ENCODE measurements at regions not wholly inside any gene's neighbourhood (a gene's known extent, or its start where the extent isn't known, plus 50 kb on each side); places are given as distances from the start of the nearest gene placed in this dataset.
"Not testable (repeated sequence)": the region's sequence is repeated elsewhere in the genome, so short reads cannot be mapped to it uniquely, and the experiment has no call there.

DNA sequence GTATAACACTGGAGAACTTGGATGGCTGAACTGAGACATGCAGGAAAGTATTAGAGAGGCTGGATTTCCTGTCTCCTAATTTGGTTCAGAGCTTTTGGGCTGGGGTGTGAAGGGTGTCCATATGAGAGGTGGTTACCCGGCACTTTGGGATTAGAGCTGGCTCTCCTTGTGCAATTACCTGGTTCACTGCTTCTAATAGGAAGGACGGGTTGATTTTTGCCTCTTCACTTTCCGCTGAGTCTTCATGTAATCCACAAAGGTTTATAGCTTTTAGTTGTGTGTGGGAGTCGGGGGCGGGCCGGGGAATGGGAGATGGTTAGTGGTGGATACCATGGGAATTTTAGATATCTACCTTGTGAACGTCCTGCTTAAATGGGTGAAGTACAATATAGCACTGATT is 151.5 kb downstream of the BTBD3 start:
- DNase-seq (ENCODE audit: low read depth in 1 of 2, low spot score in 1 of 2), result no peak

DNA sequence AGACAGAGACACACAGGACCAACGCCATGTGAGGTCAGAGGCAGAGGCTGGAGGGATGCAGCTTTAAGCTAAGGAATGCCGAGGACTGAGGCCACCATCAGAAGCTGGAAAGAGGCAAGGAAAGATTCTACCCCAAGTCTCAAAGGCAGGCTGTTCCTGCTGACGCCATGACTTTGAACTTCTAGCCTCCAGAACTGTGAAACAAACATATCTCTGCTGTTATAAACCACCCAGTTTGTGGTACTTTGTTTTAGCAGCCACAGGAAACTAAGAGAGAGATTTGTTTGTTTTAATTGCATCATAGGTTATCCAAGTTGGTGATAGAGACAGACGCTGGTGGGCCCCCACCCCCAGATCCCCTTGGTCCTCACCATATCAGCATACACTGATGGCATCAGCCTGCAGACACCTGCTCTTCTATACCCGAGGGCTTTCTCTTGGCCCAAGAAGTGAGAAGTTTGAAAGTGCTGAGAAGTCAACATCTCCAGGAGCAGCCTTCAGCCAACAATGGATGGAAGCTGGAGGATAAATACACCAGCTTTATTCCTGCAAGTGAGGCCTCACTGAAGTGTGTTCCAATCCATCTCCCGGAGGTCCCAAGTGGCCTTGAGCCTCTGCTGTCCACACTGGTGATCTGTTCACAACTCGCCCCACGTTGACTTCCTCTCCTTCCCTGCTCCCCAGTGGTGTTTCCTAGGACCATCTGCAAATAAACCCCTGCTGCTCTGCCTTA is 154.7 kb downstream of the BTBD3 start:
- DNase-seq (ENCODE audit: low read depth in 1 of 2, low spot score in 1 of 2), result no peak

DNA sequence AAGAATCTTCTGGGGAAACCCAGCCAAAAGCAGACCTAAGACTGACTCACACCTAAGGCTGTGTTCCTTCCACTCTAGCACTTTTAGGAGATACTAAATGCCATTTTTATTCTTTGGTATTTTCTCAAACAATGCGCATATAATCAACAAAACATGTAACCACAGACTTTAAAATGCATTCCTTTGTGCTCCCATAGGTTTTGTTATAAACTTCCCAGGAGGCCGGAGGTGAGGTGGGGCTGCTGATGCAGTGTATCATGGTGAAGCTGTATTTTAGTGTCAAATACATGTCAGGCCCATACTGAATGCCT is 155.2 kb downstream of the BTBD3 start:
- DNase-seq (ENCODE audit: low read depth in 1 of 2, low spot score in 1 of 2), result no peak

DNA sequence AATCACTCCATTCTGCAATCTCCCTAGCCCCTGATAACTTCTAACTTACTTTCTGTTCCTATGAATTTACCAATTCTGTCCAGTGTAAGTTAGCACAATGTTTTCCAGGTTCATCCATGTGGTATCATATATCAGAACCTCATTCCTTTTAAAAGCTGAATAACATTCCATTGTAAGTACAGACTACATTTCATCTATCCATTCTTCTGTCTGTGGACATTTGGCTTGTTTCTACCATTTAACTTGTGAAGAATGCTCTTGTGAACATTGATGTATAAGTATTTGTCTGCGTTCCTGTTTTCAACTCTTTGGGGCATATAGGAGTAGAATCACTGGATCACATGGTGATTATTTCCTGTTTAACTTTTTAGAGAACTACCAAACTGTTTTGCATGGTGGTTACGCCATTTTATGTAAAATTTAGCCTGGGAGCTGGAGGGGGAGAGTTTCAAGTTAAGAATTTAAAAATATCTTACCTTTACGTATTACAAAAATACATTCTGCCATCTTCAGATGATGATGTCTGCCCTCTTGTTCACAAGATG is 156.5 kb downstream of the BTBD3 start:
- no peak for DNase-seq (ENCODE audit: low read depth in 1 of 2, low spot score in 1 of 2)

DNA sequence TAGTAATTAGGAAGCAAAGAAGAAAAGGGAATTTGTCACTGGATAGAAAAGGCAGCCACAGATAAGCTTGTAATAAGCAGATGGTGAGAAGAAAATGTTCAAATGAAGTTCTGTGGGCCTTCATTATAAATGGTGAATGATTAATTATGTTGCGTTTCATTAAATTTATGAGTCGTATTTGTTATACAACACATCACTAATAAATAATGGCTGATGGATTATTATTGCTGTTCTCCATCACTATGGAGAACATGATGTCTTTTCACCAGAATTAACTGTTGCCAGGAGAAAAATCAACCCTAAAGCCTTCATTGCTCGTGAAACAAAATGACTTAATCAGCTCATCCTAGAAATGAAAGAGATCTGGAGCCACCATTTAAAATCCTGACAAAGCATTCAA is 158.5 kb downstream of the BTBD3 start:
- no peak for DNase-seq (ENCODE audit: low read depth in 1 of 2, low spot score in 1 of 2)

DNA sequence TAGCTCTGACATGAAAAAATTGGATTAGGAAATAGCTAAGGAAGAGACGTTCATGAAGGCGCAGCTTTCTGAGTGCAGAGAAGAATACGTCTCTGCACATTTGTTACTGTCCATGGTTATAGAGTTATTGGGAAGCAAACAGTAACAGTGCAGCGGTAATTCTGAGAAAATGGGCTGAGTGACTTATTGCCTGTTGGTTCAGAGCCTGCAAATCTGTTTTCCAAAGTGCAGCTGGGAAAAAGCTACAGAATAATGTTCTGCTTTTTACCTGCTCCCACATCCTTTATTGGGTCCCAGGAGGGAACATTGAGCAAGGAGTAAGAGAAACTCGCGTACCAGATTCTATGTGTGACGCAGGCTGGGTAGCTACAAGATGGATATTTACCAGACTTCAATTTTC is 160.2 kb downstream of the BTBD3 start:
- DNase-seq (ENCODE audit: low read depth in 1 of 2, low spot score in 1 of 2), result no peak

DNA sequence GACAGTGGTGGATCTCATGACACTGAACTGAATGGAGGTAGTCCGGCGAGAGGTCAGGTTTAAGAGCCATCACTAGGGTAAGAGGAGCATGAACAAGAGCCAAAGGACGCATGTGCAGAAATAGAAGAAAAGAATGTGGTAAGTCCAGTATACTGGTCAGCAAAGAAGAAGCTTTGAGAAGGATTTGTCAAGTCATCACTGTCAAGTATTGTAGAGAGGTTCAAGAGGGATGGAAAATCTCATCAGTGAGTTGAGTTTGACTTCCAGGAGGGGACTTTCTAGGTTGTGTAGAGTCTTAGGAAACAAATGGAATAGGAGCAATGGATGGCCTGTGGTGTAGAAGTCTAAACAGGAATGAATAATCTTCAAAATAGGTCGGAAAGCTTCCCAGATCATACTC is 161.8 kb downstream of the BTBD3 start:
- DNase-seq (ENCODE audit: low read depth in 1 of 2, low spot score in 1 of 2), result no peak

DNA sequence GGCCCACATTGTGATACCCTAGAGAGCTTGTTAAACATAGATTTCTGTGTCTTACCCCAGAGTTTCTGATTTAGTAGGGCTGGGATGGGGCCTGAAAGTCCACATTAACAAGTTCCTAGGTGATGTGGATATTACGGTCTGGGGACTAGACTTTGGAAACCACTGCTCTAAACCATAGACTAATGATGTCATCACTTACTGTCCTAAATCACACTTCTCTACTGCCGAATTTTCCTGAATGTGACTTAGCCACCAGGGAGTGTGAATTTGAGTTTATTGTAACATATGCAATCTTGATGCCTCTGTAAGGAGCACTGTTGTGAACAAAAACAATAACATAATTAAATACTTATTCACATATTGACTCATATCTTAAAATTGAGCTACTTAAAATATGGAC is 165.6 kb downstream of the BTBD3 start:
- DNase-seq (ENCODE audit: low read depth in 1 of 2, low spot score in 1 of 2), result no peak

DNA sequence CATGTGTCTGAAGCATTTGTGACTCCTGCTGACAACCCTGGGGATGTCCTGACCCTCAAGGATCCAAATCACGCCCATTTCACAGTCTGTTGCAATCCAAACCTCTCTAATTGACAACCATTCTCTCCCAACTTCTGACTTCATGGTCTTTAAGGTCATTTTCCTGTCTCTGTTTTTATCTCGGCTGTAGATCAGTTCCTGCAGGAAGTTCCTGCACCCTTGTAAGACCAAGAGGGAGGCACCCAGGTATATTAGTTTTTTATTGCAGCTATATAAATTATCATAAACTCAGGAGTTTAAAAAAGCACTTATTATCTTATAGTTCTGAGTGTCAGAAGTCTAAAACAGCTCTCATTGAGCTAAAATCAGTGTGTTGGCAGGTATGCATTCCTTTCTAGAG is 166.8 kb downstream of the BTBD3 start:
- no peak for DNase-seq (ENCODE audit: low read depth in 1 of 2, low spot score in 1 of 2)

DNA sequence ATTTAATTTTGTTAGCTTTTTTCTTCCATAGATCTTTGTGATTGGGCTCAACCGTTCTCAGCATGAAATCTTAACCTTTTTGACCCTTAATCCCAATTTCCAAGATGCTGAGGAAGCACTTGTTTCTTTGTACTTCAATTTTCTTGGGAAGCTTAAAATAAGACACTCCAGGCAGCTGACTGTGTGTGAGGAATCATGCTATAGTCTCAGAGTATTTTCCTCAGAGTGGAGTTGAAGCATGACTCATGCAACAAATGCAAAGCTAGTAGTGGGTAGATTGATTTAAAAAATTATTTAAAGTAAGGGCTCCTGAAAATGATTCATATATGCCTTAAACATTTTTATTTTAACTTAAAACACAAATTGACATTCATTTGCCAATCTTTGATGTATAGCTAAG is 168.7 kb downstream of the BTBD3 start:
- DNase-seq (ENCODE audit: low read depth in 1 of 2, low spot score in 1 of 2), result no peak

DNA sequence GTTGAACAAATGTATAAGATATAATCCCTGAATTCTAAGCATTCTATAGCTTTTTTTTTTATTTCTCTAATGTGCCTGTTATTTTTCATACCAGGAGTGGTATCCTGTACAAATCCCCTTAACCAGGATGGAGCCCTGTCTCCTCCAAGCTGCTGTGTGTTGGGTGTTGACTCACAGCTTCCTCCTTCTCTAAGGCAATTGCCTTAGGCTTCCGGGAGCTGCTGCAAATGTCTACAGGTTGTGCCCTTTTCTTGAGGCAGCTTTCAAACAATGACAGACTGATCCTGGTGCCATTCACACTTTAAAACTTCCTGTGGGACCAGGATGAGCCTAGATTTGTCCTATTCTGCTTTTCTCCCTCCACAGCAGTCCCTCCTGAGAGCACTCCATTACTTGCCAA is 173.2 kb downstream of the BTBD3 start:
- DNase-seq (ENCODE audit: low read depth in 1 of 2, low spot score in 1 of 2), result no peak

DNA sequence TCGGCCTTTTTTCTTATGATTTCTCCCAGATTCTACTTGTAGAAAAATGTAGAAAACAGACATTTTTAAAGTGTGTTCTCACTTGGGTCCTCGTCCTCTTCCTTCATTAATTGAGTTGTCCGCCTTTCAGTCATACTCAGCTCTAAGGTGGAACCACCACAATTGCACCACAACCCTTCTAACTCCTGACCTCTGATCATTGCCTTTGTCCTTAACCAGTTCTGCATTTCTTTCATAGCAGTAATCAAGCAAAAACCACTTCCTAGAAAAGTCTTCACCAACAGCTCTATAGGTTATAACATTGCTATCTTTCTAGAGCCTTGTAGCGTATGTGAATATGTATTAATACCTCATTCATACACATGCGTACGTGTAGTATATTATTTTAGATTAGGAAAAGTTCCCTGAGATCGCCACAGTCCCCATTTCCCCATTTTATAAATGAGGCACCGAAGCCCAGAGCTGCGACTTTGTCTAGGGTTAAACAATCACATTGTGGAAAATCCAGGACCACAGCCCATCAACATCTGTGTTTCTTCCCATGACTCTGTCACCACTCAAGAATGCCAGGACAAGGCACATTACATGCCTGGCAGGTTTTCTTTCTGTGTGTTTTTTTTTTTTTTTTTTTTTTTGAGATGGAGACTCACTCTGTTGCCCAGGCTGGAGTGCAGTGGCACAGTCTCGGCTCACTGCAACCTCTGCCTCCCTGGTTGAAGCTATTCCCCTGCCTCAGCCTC is 175.5 kb downstream of the BTBD3 start:
- no peak for DNase-seq (ENCODE audit: low read depth in 1 of 2, low spot score in 1 of 2)

DNA sequence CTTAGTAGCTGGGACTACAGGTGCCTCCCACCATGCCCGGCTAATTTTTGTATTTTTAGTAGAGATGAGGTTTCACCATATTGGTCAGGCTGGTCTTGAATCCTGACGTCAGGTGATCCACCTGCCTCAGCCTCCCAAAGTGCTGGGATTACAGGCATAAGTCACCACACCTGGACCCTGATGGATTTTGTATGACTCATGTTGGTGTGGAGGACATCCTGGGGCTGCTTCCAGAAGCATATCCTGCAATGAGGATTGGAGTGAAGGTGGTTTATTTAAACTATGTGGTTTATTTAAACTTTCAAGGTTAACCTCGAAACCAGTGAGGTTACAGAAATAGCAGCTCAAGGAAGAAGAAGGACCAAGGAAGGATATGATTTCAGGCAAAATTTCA is 176.1 kb downstream of the BTBD3 start:
- DNase-seq (ENCODE audit: low read depth in 1 of 2, low spot score in 1 of 2), result not testable (repeated sequence)

DNA sequence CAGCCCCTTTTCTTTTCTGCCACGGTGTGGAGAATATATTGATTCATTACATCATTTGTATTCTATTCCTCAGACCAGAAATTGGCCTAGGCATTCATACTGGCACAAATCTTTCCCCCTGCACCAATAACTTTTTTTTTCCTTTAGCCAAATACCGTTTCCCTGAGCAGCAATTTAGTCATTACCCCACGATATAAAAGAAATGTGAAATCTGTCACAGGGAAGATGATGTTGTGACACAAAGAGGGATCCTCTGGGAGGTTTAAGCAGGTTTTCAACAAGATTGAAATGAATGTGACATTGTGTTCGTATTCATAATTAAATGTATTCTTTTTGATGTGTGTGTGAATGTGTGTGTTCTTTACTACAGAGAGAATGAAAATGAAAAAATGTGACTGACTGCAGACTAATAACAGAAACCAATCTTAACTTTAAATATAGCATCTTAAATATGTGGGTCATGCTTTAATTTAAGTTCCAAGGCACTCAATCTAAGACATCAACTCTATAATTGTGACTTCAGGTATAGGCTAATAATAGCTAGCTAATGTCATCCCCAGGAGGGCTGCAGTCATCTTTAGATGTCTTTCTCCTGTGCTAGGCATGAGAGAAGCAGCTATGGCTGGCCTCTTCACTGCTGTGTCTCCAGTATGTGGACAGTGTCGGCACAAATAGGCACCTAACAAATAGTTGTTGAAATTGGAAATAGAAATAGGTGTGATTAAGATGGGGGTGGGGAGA is 177.7 kb downstream of the BTBD3 start:
- no peak for DNase-seq (ENCODE audit: low read depth in 1 of 2, low spot score in 1 of 2)

DNA sequence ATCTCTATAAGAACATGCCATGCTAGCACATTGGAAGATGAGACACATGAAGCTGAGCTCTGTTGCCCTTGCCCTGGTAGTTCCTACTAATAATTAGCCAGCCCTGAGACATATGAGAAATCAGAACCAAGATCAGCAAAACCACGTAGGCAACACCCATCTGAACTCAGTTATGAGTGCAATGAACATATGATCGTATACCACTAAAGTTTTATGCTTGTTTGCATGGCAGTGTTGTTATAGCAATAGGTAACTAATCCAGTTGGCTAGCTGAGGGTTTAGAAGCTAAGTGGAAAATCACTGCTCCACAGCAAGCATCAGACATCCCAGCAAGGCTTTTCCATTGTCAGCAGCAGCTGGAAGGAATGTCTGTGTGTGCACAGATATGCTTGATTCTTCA is 180.7 kb downstream of the BTBD3 start:
- DNase-seq (ENCODE audit: low read depth in 1 of 2, low spot score in 1 of 2), result no peak

DNA sequence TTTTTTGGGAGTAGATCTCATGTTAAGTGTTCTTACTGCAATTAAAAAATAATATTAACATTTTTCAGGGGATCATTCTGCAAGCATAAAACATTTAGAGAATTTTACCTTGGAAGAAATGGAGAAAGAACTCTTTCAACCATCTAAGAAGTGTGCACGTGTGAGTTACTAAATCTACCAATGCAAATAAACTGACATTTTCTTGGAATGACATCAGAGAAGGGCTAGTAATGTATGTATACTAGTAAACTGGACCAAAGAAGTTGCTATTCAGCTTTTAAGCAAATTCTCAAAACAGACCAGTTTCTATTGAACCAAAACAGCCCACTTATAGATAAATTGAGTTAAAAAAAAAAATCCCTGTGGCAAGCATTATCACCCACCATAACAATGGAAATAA is 191.2 kb downstream of the BTBD3 start:
- no peak for DNase-seq (ENCODE audit: low read depth in 1 of 2, low spot score in 1 of 2)

DNA sequence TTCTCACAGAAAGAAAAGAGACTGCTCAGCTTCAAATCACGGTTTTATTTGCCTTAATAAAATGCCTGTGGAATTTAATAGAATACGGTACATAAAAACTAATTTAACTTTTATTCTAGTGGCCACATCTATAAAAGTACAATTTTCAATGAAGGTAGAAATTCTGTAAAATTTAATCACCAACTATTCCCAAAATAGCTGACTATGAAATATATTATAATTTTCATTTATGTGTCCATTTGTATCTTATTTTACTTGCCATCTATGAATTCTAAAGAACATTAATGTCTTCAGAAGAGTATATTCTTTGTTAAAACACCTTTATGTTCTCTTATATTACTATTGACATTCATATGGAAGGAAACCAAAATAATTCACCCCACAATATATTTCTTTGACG is 192.6 kb downstream of the BTBD3 start:
- DNase-seq (ENCODE audit: low read depth in 1 of 2, low spot score in 1 of 2), result no peak

DNA sequence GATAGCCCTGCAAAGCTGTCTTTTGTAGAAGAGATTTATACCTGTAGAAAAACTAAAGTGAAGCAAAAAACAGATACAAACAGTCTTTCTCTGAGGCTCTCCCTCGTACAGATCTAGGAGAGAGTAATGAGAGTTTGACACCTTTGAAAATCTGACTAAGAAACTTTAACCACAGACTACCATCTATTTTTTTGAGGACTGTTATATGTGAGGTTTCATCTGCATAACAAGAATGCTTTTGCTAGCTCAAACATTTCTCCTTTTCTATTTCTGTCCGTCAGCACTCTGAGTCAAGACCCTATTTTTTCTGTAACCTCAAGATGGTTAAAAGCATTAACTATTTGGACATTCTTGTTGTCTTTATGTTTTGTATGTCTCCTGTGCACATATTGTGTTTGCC is 193.0 kb downstream of the BTBD3 start:
- DNase-seq (ENCODE audit: low read depth in 1 of 2, low spot score in 1 of 2), result no peak

DNA sequence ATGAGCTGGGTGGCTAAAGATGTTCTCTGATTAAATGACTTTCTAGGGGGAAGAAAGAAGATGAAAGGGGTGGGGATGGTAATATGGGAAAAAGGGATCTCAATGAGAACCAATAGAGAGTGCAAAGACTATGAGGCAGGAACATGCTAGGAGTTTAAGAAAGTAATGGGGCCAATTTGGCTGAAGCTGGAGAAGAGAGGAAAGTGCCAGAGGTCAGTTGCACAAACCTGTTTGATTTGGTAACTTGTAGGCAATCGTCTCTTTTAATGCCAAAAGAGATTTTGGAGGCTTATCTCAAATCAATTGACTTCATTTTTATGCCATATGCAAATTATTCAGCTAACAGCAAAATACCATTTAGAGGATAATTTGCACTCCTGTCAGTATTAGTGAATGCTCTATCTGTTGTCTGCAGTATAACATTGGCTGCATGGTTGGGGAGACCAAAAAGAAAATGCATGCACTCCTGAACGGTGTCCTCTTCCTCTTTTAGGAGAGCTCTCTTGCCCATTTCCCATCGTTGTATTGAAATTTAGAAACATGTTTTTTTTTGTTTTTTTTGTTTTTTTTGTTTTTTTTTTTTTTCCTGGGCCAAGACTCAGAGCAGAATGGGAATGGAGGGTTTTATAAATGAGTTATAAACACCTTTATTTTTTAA is 193.9 kb downstream of the BTBD3 start:
- DNase-seq (ENCODE audit: low read depth in 1 of 2, low spot score in 1 of 2), result no peak

DNA sequence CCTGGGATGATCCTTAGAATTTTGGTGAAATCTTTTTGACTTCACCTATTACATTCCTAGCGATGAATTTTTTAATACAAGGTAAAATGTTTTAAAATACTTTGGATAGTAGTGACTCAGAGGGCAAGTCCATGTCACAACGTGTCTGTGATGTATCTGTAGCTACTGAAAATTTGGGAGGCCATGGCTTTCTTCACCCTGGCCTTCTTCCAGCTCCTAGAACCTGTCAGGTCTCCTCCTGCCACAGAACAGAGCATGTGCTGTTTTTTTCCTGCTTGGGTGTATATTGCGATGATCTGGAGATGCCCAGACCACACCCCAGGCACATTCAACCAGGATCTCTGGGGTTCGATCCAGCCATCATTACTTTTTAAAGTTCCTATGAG is 194.4 kb downstream of the BTBD3 start:
- DNase-seq (ENCODE audit: low read depth in 1 of 2, low spot score in 1 of 2), result no peak

DNA sequence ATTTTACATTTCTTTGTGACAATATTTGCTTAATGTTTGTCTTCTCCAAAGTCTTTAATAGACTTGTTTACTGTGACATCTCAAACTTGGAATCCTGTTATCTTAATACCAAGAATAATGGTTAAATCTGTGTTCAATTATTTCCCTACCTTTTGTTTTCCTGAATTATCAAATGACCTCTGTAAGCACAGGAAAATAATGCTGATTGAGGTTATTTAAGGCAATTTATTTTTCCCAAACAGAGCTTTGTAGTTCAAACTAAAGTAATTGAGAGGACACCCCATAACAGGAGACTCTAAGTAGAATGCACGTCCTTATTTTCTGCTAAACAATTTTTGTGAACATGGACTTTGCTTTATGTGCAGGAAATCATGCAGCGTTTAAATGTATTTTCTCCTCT is 195.0 kb downstream of the BTBD3 start:
- no peak for DNase-seq (ENCODE audit: low read depth in 1 of 2, low spot score in 1 of 2)

DNA sequence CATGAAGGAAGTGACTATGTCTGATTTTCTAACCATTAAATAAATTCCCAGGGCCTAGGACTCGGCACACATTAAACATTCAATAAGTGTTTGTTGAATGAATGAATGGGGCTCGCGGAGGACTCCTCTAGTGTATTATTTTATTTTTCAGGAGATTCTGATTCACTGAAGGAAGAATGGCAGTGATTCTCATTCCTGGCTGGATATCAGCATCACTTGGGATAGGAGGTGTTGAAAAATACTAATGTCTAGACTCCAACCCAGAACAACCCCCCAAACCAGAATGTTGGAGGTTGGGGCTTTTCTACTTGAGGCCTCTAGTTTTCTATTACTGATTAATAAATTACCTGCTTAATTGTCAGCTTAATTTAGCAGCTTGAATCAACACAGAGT is 195.4 kb downstream of the BTBD3 start:
- DNase-seq (ENCODE audit: low read depth in 1 of 2, low spot score in 1 of 2), result no peak
